ENCODE measurements at regions not wholly inside any gene's neighbourhood (a gene's known extent, or its start where the extent isn't known, plus 50 kb on each side); places are given as distances from the start of the nearest gene placed in this dataset.
"Not testable (repeated sequence)": the region's sequence is repeated elsewhere in the genome, so short reads cannot be mapped to it uniquely, and the experiment has no call there.

GRCh38 chr4:158089897-158090296 lies 82.9 kb downstream of the GASK1B start:
- TF ChIP-seq POLR2A (IDR thresholded peaks at IDR 0.05; ENCODE audit: low read length); GATA1 (IDR thresholded peaks at IDR 0.05; ENCODE audit: low read depth, low read length): not testable (repeated sequence)

Measured in erythroblast (primary cell).